ENCODE measurements at regions not wholly inside any gene's neighbourhood (a gene's known extent, or its start where the extent isn't known, plus 50 kb on each side); places are given as distances from the start of the nearest gene placed in this dataset.

- H4K20me1 ChIP-seq (ENCODE audit: insufficient read depth, poor library complexity, severe bottlenecking) = no peaks in the 10 kb centered on the region
- no peak overlapping the region for H2AFZ ChIP-seq
- H3K27ac ChIP-seq = no peak overlapping the region
- no peak for DNase-seq (ENCODE audit: low spot score)
- H3K79me2 ChIP-seq = peaks cover 49% of the 10 kb centered on the region
- H3K27me3 ChIP-seq = no peaks in the 10 kb centered on the region
- WGBS (ENCODE audit: low lambda C conversion rate, missing lambda C conversion rate) = 92% methylated on average over 5 of the region's 5 CpGs
- H3K4me2 ChIP-seq = no peak overlapping the region
- H3K4me3 ChIP-seq = no peak overlapping the region
- TF ChIP-seq CTCF (IDR thresholded peaks at IDR 0.05; ENCODE audit: poor library complexity) (no peak), EZH2phosphoT487 (IDR thresholded peaks at IDR 0.05; ENCODE audit: low read depth, severe bottlenecking, unreplicated experiment) (no peak), EZH2 (IDR thresholded peaks at IDR 0.05; ENCODE audit: borderline replicate concordance) (no peak)
- H3K9me3 ChIP-seq (ENCODE audit: low read depth) = no peaks in the 10 kb centered on the region
- H3K9me2 ChIP-seq (replicated peaks; ENCODE audit: insufficient read depth) = no peaks in the 10 kb centered on the region
- H3K4me1 ChIP-seq (ENCODE audit: insufficient read depth) = no peaks in the 10 kb centered on the region
- H3K36me3 ChIP-seq (replicated peaks; ENCODE audit: insufficient read depth, low read depth) = no peaks in the 10 kb centered on the region
These were observed 81.7 kb downstream of the KLF12 start for GRCh38 chr13:74052402-74052928.

- Histone ChIP-seq H3K4me2 (no peak overlapping the region), H3K9me2 (replicated peaks; ENCODE audit: insufficient read depth) (no peaks in the 10 kb centered on the region), H3K27me3 (no peaks in the 10 kb centered on the region), H3K4me1 (ENCODE audit: insufficient read depth) (no peaks in the 10 kb centered on the region), H3K36me3 (replicated peaks; ENCODE audit: insufficient read depth, low read depth) (no peaks in the 10 kb centered on the region), H3K9me3 (ENCODE audit: low read depth) (no peaks in the 10 kb centered on the region), H3K4me3 (no peak overlapping the region), H3K27ac (peak overlapping the region; percentile 88), H3K79me2 (peaks cover 72% of the 10 kb centered on the region), H2AFZ (no peak overlapping the region), H4K20me1 (ENCODE audit: insufficient read depth, poor library complexity, severe bottlenecking) (no peaks in the 10 kb centered on the region)
- WGBS (ENCODE audit: low lambda C conversion rate, missing lambda C conversion rate) = over 99% methylated on average over 5 of the region's 5 CpGs
- DNase-seq (ENCODE audit: low spot score) = no peak
- TF ChIP-seq EZH2 (IDR thresholded peaks at IDR 0.05; ENCODE audit: borderline replicate concordance) (no peak), EZH2phosphoT487 (IDR thresholded peaks at IDR 0.05; ENCODE audit: low read depth, severe bottlenecking, unreplicated experiment) (no peak), CTCF (IDR thresholded peaks at IDR 0.05; ENCODE audit: poor library complexity) (no peak)
These were observed 85.4 kb downstream of the KLF12 start for GRCh38 chr13:74048756-74049155.

GRCh38 chr13:74047931-74048600 is 86.1 kb downstream of the KLF12 start:
- Histone ChIP-seq H4K20me1 (ENCODE audit: insufficient read depth, poor library complexity, severe bottlenecking) (no peaks in the 10 kb centered on the region), H3K79me2 (peaks cover 76% of the 10 kb centered on the region), H3K27me3 (no peaks in the 10 kb centered on the region), H3K4me3 (no peak overlapping the region), H3K4me1 (ENCODE audit: insufficient read depth) (no peaks in the 10 kb centered on the region), H3K4me2 (peak overlapping the region; percentile 59), H2AFZ (no peak overlapping the region), H3K9me2 (replicated peaks; ENCODE audit: insufficient read depth) (no peaks in the 10 kb centered on the region), H3K27ac (peak overlapping the region; percentile 88), H3K36me3 (replicated peaks; ENCODE audit: insufficient read depth, low read depth) (no peaks in the 10 kb centered on the region), H3K9me3 (ENCODE audit: low read depth) (no peaks in the 10 kb centered on the region)
- WGBS (ENCODE audit: low lambda C conversion rate, missing lambda C conversion rate) = 63% methylated on average over 4 of the region's 4 CpGs
- DNase-seq (ENCODE audit: low spot score) = peak; percentile 54
- no peak for TF ChIP-seq EZH2 (IDR thresholded peaks at IDR 0.05; ENCODE audit: borderline replicate concordance)
- TF ChIP-seq EZH2phosphoT487 (IDR thresholded peaks at IDR 0.05; ENCODE audit: low read depth, severe bottlenecking, unreplicated experiment) = no peak
- no peak for TF ChIP-seq CTCF (IDR thresholded peaks at IDR 0.05; ENCODE audit: poor library complexity)

Data from hepatocyte (in vitro differentiated cells).